Calu3 (cell line): ENCODE measurements at regions not wholly inside any gene's neighbourhood (a gene's known extent, or its start where the extent isn't known, plus 50 kb on each side); places are given as distances from the start of the nearest gene placed in this dataset.

Experiments used
- BruUV-seq: library from RNA; stranded (reverse); fragments of 400-500 nt; replicated peaks from 2 replicates; lab custom pipeline; 2021; lab: Mats Ljungman, UMichigan
- CTCF ChIA-PET: fragments of 300-600 bp; sonication (Branson Sonifier 250); formaldehyde crosslinking; loops from one replicate; lab custom pipeline; 2022; ENCODE audit warnings: antibody characterized with exemption; lab: Charles Lee
- DNase-seq: peaks from one replicate; pipeline ENCODE4 v3.0.0; 2022
- H3K27ac Mint-ChIP-seq: one replicate; pipeline ENCODE4 v1.8.0; 2022; ENCODE audit warnings: mixed read lengths; ENCODE audit not compliant: unreplicated experiment
- H3K27me3 Mint-ChIP-seq: one replicate; pipeline ENCODE4 v1.8.0; 2022; ENCODE audit warnings: mixed read lengths; ENCODE audit not compliant: unreplicated experiment
- H3K36me3 Mint-ChIP-seq: one replicate; pipeline ENCODE4 v1.8.0; 2022; ENCODE audit warnings: mild to moderate bottlenecking, moderate library complexity, mixed read lengths; ENCODE audit not compliant: insufficient read depth, unreplicated experiment
- H3K4me1 Mint-ChIP-seq: one replicate; pipeline ENCODE4 v1.8.0; 2022; ENCODE audit warnings: mild to moderate bottlenecking, low read depth, mixed read lengths; ENCODE audit not compliant: unreplicated experiment
- H3K4me3 Mint-ChIP-seq: one replicate; pipeline ENCODE4 v1.8.0; 2022; ENCODE audit warnings: mild to moderate bottlenecking, low read depth, moderate library complexity, mixed read lengths; ENCODE audit not compliant: unreplicated experiment
- H3K9me3 Mint-ChIP-seq: one replicate; pipeline ENCODE4 v1.8.0; 2022; ENCODE audit warnings: low read depth, mixed read lengths; ENCODE audit not compliant: unreplicated experiment
- CTCF ChIP-seq: fragments of 200-600 bp; IDR thresholded peaks from one replicate; pipeline ENCODE4 v1.8.0; 2022; ENCODE audit warnings: antibody characterized with exemption; ENCODE audit not compliant: unreplicated experiment
- intact Hi-C: fragments of 100-400 bp; cut with micrococcal nuclease; formaldehyde crosslinking; loops from one replicate; pipeline ENCODE4 v1.10.0; 2022; ENCODE audit not compliant: unreplicated experiment

- CTCF ChIA-PET = no interaction called here
- Mint-ChIP-seq H3K36me3 (no peaks in the 10 kb centered on the region), H3K9me3 (peaks cover 2% of the 10 kb centered on the region), H3K4me1 (peaks cover 9% of the 10 kb centered on the region), H3K4me3 (no peak overlapping the region), H3K27me3 (no peaks in the 10 kb centered on the region), H3K27ac (no peak overlapping the region)
- intact Hi-C loops = no loop called here
- no peak for DNase-seq
- no TSS peak for BruUV-seq
- no peak for TF ChIP-seq CTCF
Measured at GRCh38 chr18:39496986-39497385, 1931.4 kb upstream of the CELF4 start.

DNA sequence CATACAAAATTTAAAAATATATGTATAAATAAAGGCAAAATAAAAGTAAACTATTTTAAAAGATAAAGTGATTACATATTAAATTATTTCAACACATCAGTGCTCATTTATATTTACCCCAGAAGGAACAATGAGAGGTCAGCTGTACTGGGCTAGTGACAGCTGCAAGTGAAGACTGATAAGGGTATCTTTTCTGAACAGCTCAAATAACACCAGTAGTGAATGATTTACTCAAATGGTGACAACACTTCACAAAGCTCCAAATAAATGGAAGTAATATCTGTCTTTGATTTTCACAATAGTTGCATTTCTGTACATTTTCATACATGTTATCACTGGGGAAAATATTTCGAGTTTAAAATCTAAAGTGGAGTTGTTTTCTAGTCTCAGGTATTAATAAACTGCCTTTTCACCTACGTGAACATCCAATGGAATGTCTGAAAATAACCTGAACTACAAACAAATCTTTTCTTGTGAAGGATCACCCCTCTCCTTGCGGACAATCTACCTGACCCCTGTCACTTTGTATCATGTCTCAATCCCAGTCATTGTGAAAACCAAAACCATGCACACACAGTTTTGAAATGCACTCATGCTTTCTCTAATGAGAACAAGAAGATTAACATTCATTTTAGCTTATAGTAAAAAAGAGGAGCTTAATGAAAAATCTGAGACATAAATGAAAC lies 1928.8 kb upstream of the CELF4 start:
- Mint-ChIP-seq H3K4me1 (peaks cover 9% of the 10 kb centered on the region), H3K9me3 (peaks cover 2% of the 10 kb centered on the region), H3K27me3 (no peaks in the 10 kb centered on the region), H3K27ac (no peak overlapping the region), H3K4me3 (no peak overlapping the region), H3K36me3 (no peaks in the 10 kb centered on the region)
- no peak for TF ChIP-seq CTCF
- CTCF ChIA-PET = interaction anchor here (0.7 kb wide), 1 partner anchor 29 kb away, joined by 4 read pairs; no protein-coding TSS in a partner anchor
- no TSS peak for BruUV-seq
- DNase-seq = no peak
- intact Hi-C loops = no loop called here

GRCh38 chr18:39491408-39491807 lies 1925.8 kb upstream of the CELF4 start:
- CTCF ChIA-PET = no interaction called here
- DNase-seq = no peak
- no peak overlapping the region for H3K4me3 Mint-ChIP-seq
- H3K9me3 Mint-ChIP-seq = no peaks in the 10 kb centered on the region
- no peak for TF ChIP-seq CTCF
- intact Hi-C loops = no loop called here
- no TSS peak for BruUV-seq
- no peaks in the 10 kb centered on the region for H3K27me3 Mint-ChIP-seq
- H3K36me3 Mint-ChIP-seq = no peaks in the 10 kb centered on the region
- no peak overlapping the region for H3K27ac Mint-ChIP-seq
- peaks cover 9% of the 10 kb centered on the region for H3K4me1 Mint-ChIP-seq

DNA sequence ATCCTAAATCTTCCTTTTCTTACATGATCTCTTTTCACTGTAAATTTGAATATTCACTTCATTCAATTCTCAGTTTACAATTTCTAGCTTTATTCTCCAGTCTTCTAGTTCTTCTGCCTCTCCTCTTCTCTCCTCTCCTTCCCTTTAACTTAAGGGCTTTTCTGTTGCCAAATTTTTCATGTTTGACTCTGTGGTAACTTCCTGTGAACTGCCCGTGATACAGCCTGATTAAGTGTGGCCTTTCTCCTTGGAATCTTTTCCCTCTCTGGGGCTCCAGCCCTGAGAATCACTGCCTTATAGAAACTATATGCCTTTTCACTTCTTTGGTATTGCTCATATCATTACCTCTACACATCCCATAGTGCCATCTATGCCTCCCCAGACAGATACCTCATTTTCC lies 1923.8 kb upstream of the CELF4 start:
- no peaks in the 10 kb centered on the region for H3K27me3 Mint-ChIP-seq
- H3K36me3 Mint-ChIP-seq = no peaks in the 10 kb centered on the region
- BruUV-seq = no TSS peak
- no peak for TF ChIP-seq CTCF
- CTCF ChIA-PET = no interaction called here
- no peak overlapping the region for H3K4me3 Mint-ChIP-seq
- no peaks in the 10 kb centered on the region for H3K9me3 Mint-ChIP-seq
- DNase-seq = no peak
- intact Hi-C loops = no loop called here
- H3K27ac Mint-ChIP-seq = no peak overlapping the region
- H3K4me1 Mint-ChIP-seq = peaks cover 9% of the 10 kb centered on the region
